SK-N-SH treated with all-trans-retinoic acid at 6 μM for 48 hours (cell line): ENCODE measurements at regions not wholly inside any gene's neighbourhood (a gene's known extent, or its start where the extent isn't known, plus 50 kb on each side); places are given as distances from the start of the nearest gene placed in this dataset.

Experiments used
- ATAC-seq: fragments of 200-7000 bp; cut with Tn5 transposase; 3 replicates; pipeline ENCODE4 v1.9.1; 2020; ENCODE audit warnings: mild to moderate bottlenecking, moderate library complexity
- ARNTL ChIP-seq: fragments of 450-650 bp; formaldehyde crosslinking; IDR thresholded peaks from 2 replicates; pipeline ENCODE4 v1.5.0; 2020; ENCODE audit warnings: low read depth, mild to moderate bottlenecking, moderate library complexity, borderline replicate concordance
- BACH2 ChIP-seq: fragments of 250-450 bp; sonication (Bioruptor Pico); IDR thresholded peaks from 2 replicates; pipeline ENCODE4 v1.9.0; 2021; ENCODE audit warnings: mild to moderate bottlenecking, borderline replicate concordance
- CREB5 ChIP-seq: fragments of 250-450 bp; sonication (Bioruptor Pico); IDR thresholded peaks from 2 replicates; pipeline ENCODE4 v1.5.1; 2020; ENCODE audit warnings: low read depth, mild to moderate bottlenecking, moderate library complexity
- CSRNP3 ChIP-seq: fragments of 250-450 bp; sonication (Bioruptor Pico); IDR thresholded peaks from 2 replicates; pipeline ENCODE4 v1.5.1; 2021; ENCODE audit warnings: mild to moderate bottlenecking, moderate library complexity
- ESRRG ChIP-seq: fragments of 250-450 bp; sonication (Bioruptor Pico); IDR thresholded peaks from 2 replicates; pipeline ENCODE4 v1.6.1; 2021; ENCODE audit warnings: mild to moderate bottlenecking
- GLIS3 ChIP-seq: fragments of 250-450 bp; sonication (Bioruptor Pico); IDR thresholded peaks from 2 replicates; pipeline ENCODE4 v1.5.0; 2020; ENCODE audit warnings: mild to moderate bottlenecking, moderate library complexity
- OSR1 ChIP-seq: fragments of 250-450 bp; sonication (Bioruptor Pico); IDR thresholded peaks from 2 replicates; pipeline ENCODE4 v1.8.0; 2022; ENCODE audit warnings: moderate library complexity, mild to moderate bottlenecking, inconsistent platforms
- PATZ1 ChIP-seq: fragments of 250-450 bp; sonication (Bioruptor Pico); IDR thresholded peaks from 2 replicates; pipeline ENCODE4 v1.8.0; 2020; ENCODE audit warnings: mild to moderate bottlenecking, moderate library complexity, borderline replicate concordance
- POU6F1 ChIP-seq: fragments of 250-450 bp; sonication (Bioruptor Pico); IDR thresholded peaks from 2 replicates; pipeline ENCODE4 v1.8.0; 2021; ENCODE audit warnings: low read depth, mild to moderate bottlenecking, moderate library complexity, borderline replicate concordance
- PPARA ChIP-seq: fragments of 250-450 bp; sonication (Bioruptor Pico); IDR thresholded peaks from 2 replicates; pipeline ENCODE4 v1.5.0; 2020; ENCODE audit warnings: mild to moderate bottlenecking, borderline replicate concordance
- RARB ChIP-seq: fragments of 250-450 bp; sonication (Bioruptor Pico); IDR thresholded peaks from 2 replicates; pipeline ENCODE4 v1.8.0; 2021; ENCODE audit warnings: mild to moderate bottlenecking, moderate library complexity
- SNAI2 ChIP-seq: fragments of 250-450 bp; sonication (Bioruptor Pico); IDR thresholded peaks from 2 replicates; pipeline ENCODE4 v1.5.0; 2020; ENCODE audit warnings: mild to moderate bottlenecking, moderate library complexity
- TOX ChIP-seq: fragments of 250-450 bp; sonication (Bioruptor Pico); IDR thresholded peaks from 2 replicates; pipeline ENCODE4 v1.8.0; 2021; ENCODE audit warnings: mild to moderate bottlenecking, moderate library complexity, borderline replicate concordance
- TSHZ2 ChIP-seq: fragments of 250-450 bp; sonication (Bioruptor Pico); IDR thresholded peaks from 2 replicates; pipeline ENCODE4 v1.5.0; 2020; ENCODE audit warnings: mild to moderate bottlenecking, moderate library complexity
- ZC3H10 ChIP-seq: fragments of 250-450 bp; sonication (Bioruptor Pico); IDR thresholded peaks from 2 replicates; pipeline ENCODE4 v1.5.1; 2021; ENCODE audit warnings: mild to moderate bottlenecking, moderate library complexity
- ZFP3 ChIP-seq: fragments of 250-450 bp; sonication (Bioruptor Pico); IDR thresholded peaks from 2 replicates; pipeline ENCODE4 v1.5.0; 2020; ENCODE audit warnings: mild to moderate bottlenecking, moderate library complexity
- ZFP30 ChIP-seq: fragments of 450-650 bp; formaldehyde crosslinking; IDR thresholded peaks from 2 replicates; pipeline ENCODE4 v1.5.0; 2022; ENCODE audit warnings: mild to moderate bottlenecking, moderate library complexity
- ZNF565 ChIP-seq: fragments of 450-650 bp; formaldehyde crosslinking; conservative IDR thresholded peaks from 2 replicates; pipeline ENCODE4 v1.5.0; 2020; ENCODE audit warnings: low read depth, mild to moderate bottlenecking, moderate library complexity
- ZNF70 ChIP-seq: fragments of 450-650 bp; formaldehyde crosslinking; IDR thresholded peaks from 2 replicates; pipeline ENCODE4 v1.5.0; 2020; ENCODE audit warnings: mild to moderate bottlenecking, moderate library complexity
- ZNF8 ChIP-seq: fragments of 450-650 bp; formaldehyde crosslinking; IDR thresholded peaks from 2 replicates; pipeline ENCODE4 v1.5.0; 2020; ENCODE audit warnings: mild to moderate bottlenecking, moderate library complexity

GRCh38 chr2:37866171-37866934 is 58.7 kb upstream of the RMDN2 start:
- TF ChIP-seq ZC3H10 (CRISPR knock-in tag) (no peak), ZFP3 (CRISPR knock-in tag) (no peak)
- no peak for ATAC-seq

- no peak for TF ChIP-seq CREB5 (CRISPR knock-in tag)
- TF ChIP-seq PPARA, result no peak
- no peak for TF ChIP-seq ZNF70
- TF ChIP-seq RARB, result no peak
- TF ChIP-seq ESRRG (CRISPR knock-in tag), result no peak
- no peak for TF ChIP-seq OSR1
- TF ChIP-seq CSRNP3 (CRISPR knock-in tag), result no peak
- TF ChIP-seq TOX (CRISPR knock-in tag), result no peak
- TF ChIP-seq GLIS3 (CRISPR knock-in tag), result no peak
- no peak for TF ChIP-seq ARNTL (CRISPR knock-in tag)
- TF ChIP-seq ZFP3 (CRISPR knock-in tag), result no peak
- no peak for TF ChIP-seq ZNF8 (CRISPR knock-in tag)
- no peak for TF ChIP-seq SNAI2 (CRISPR knock-in tag)
- no peak for TF ChIP-seq BACH2
- TF ChIP-seq PATZ1 (CRISPR knock-in tag), result no peak
- TF ChIP-seq TSHZ2 (CRISPR knock-in tag), result no peak
- no peak for TF ChIP-seq ZC3H10 (CRISPR knock-in tag)
- TF ChIP-seq ZFP30 (CRISPR knock-in tag), result no peak
- TF ChIP-seq POU6F1 (CRISPR knock-in tag), result no peak
- ATAC-seq, result no peak
Observed at GRCh38 chr2:37867166-37867565, 57.9 kb upstream of the RMDN2 start.

- ATAC-seq, result no peak
- TF ChIP-seq TOX (CRISPR knock-in tag) (no peak), ARNTL (CRISPR knock-in tag) (no peak), RARB (no peak), ZNF565 (CRISPR knock-in tag) (no peak), ZFP30 (CRISPR knock-in tag) (no peak), PPARA (no peak), ZC3H10 (CRISPR knock-in tag) (no peak), CREB5 (CRISPR knock-in tag) (no peak), TSHZ2 (CRISPR knock-in tag) (no peak), GLIS3 (CRISPR knock-in tag) (no peak), POU6F1 (CRISPR knock-in tag) (no peak)
Observed at GRCh38 chr2:37868866-37869265, 56.2 kb upstream of the RMDN2 start.
